GM12864 (cell line): ENCODE measurements at regions not wholly inside any gene's neighbourhood (a gene's known extent, or its start where the extent isn't known, plus 50 kb on each side); places are given as distances from the start of the nearest gene placed in this dataset.

ENCODE experiments used
- DNase-seq: peaks from one replicate; pipeline ENCODE4 v3.0.0-alpha.2; 2011; ENCODE audit warnings: low read depth
- H3K4me3 ChIP-seq: 2 replicates; pipeline ENCODE4 v1.5.1; 2011; ENCODE audit warnings: mild to moderate bottlenecking, low read depth, low read length, control low read depth
- TF ChIP-seq, protein P1 (sequence below): IDR thresholded peaks from 2 replicates; pipeline ENCODE4 v1.5.1; 2011; ENCODE audit warnings: low read depth, mild to moderate bottlenecking, moderate library complexity, low read length, control low read depth, inconsistent platforms; ENCODE audit errors: missing control alignments

GRCh38 chr17:73815474-73815873, 171.2 kb upstream of the SDK2 start:
- TF ChIP-seq, protein P1, sequence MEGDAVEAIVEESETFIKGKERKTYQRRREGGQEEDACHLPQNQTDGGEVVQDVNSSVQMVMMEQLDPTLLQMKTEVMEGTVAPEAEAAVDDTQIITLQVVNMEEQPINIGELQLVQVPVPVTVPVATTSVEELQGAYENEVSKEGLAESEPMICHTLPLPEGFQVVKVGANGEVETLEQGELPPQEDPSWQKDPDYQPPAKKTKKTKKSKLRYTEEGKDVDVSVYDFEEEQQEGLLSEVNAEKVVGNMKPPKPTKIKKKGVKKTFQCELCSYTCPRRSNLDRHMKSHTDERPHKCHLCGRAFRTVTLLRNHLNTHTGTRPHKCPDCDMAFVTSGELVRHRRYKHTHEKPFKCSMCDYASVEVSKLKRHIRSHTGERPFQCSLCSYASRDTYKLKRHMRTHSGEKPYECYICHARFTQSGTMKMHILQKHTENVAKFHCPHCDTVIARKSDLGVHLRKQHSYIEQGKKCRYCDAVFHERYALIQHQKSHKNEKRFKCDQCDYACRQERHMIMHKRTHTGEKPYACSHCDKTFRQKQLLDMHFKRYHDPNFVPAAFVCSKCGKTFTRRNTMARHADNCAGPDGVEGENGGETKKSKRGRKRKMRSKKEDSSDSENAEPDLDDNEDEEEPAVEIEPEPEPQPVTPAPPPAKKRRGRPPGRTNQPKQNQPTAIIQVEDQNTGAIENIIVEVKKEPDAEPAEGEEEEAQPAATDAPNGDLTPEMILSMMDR: no peak
- no peak overlapping the region for H3K4me3 ChIP-seq
- DNase-seq: no peak

DNA sequence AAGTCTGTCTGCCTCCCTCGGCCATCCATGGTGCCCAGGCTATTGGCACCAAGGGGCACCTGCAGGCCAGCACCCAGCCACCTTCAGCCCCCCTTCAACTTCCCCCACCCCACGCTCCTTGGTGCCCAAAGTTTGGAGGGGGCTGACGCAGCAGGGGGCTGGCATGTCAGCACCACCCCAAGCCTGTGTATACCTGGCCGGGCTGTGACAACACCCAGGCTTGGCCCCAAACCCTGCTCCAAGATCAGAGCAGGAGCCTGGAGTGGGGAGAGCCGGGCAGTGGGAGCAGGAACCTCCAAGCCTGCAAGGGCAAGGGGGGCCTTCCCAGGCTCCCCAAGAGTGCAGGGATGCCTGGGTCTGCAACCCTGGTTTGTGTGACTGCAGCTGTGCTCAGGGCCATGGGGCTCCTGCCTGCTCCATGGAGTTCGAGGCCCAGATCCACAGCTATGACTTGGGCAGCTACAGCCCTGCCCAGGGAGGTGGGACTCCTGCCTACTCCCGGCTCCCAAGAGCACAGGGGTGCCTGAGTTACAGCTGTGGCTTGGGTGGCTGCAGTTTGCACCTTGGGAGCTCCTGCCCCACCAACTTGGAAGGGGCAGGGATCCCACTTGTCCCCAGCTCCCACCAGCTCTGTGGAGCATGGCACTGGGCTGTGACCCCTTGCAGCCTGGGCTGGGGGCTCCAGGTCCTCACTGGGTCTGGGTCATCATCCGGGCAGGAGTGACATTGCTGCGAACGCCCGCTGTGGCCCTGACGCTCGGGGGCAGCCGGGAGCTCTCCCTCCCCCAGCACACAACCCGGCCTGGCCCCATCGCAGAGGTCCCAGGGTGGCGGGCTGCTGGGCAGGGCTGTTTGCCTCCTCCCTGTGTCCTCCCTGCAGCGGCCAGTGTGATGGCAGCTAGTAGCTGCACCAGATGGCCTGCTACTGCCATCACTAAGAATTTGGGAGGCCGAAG, 175.5 kb upstream of the SDK2 start:
- DNase-seq: no peak
- TF ChIP-seq, protein P1: no peak
- H3K4me3 ChIP-seq: no peak overlapping the region

GRCh38 chr17:73820686-73821448, 176.6 kb upstream of the SDK2 start:
- DNase-seq: no peak
- H3K4me3 ChIP-seq: no peak overlapping the region

GRCh38 chr17:73821665-73822064, 177.4 kb upstream of the SDK2 start:
- no peak for DNase-seq
- TF ChIP-seq, protein P1: no peak
- H3K4me3 ChIP-seq: no peak overlapping the region

More at GRCh38 chr17:73820686-73821448, 176.6 kb upstream of the SDK2 start:
- TF ChIP-seq, protein P1: no peak

GRCh38 chr17:73822371-73822770, 178.1 kb upstream of the SDK2 start:
- DNase-seq: no peak
- TF ChIP-seq, protein P1: no peak
- no peak overlapping the region for H3K4me3 ChIP-seq

- DNase-seq: no peak
- no peak overlapping the region for H3K4me3 ChIP-seq
- TF ChIP-seq, protein P1: no peak
Measured at GRCh38 chr17:73823684-73824083, 179.4 kb upstream of the SDK2 start.
